NCI-H2171 treated with DMSO at 0.1 percent for 48 hours (cell line): ENCODE measurements at regions not wholly inside any gene's neighbourhood (a gene's known extent, or its start where the extent isn't known, plus 50 kb on each side); places are given as distances from the start of the nearest gene placed in this dataset.
"Not testable (repeated sequence)": the region's sequence is repeated elsewhere in the genome, so short reads cannot be mapped to it uniquely, and the experiment has no call there.

Source experiments
- DNase-seq: peaks from one replicate; lab custom pipeline; 2025; lab: John Stamatoyannopoulos, UW

DNA sequence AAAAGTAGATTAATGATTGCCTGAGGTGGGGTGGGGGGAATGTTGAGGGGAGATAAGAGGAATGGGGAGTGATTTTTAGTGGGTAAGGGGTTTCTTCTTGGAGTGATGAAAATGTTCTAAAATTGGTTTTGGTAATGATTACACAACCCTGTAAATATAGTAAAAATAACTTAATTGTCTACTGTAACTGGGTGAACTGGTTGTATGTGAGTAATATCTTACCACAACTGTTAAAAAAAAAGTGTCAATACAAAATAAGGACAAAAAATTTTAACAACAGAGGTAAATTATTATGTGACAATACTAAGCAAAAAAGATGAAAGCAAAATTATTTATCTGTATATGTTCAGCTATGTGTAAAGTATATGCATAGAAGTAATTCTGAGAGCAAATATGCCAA, 86.3 kb upstream of the RASSF8 start:
- no peak for DNase-seq

GRCh38 chr12:25875661-25876060, 82.8 kb upstream of the RASSF8 start:
- no peak for DNase-seq

- DNase-seq, result no peak
Observed at GRCh38 chr12:25876383-25877045, 82.0 kb upstream of the RASSF8 start.

GRCh38 chr12:25877446-25877845, 81.0 kb upstream of the RASSF8 start:
- DNase-seq, result no peak

GRCh38 chr12:25882266-25882665, 76.2 kb upstream of the RASSF8 start:
- DNase-seq, result no peak

- no peak for DNase-seq
Observed at GRCh38 chr12:25883026-25883916, 75.2 kb upstream of the RASSF8 start.

DNA sequence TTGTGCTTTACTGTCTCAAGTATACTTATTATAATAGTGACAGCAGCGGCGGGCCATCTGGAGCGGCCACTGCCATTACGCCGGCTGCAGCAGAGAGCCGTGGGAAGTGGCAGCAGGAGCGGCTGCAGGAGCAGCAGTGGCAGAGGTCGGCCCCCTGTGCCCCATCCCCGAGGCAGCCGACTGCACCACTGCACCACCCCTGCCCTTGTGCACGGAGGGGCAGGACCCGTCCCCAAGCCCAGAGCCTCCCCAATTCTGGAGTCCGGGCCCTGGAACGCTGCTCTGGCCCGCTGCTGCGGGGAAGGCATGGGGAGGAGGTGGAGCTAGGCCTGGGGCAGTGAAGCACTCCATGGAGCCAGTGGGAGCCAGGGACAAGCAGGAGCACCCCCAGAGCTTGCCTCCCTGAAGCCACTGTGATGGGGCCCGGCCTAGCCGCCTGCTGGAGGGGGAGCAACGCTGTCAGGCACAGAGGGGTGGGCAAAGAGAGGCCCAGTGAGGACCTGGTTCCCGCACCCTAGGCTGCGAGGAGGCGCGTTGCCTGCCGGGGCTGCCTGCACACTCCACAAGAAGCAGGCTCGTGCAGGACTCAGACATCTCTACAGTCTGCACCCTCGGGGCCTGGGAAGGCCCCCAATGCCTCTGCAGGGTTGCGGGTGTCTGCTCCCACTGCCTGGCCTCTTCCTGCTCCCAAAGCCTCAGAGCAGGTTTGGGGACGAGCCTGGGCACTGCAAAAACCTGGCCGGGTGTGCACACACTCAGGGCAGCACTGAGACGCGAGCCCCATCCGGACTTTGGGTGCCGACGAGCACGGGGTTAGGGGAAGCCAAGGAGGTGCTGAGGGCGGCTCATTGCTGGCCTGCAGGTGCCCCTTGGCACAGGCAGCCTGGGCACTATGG, 74.2 kb upstream of the RASSF8 start:
- no peak for DNase-seq

GRCh38 chr12:25884920-25885234, 73.6 kb upstream of the RASSF8 start:
- DNase-seq, result no peak

DNA sequence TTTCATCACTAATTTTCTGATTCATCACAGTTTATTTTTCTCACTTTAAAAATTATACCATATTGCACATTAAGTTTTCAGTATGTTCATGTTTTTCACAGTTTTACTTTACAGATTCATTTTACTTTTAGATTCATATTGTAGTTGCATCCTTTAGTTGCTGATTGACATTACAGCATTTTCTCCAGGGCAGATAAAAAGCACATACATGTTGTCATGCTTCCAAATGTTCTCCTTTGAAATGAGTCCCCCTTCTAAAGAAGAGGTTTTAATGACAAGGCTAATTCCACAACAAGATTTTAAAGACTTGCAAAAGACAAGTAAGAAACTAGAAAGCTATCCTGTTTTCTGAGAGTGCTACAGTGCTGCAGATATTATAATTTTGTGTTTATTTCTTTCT, 72.1 kb upstream of the RASSF8 start:
- no peak for DNase-seq

DNA sequence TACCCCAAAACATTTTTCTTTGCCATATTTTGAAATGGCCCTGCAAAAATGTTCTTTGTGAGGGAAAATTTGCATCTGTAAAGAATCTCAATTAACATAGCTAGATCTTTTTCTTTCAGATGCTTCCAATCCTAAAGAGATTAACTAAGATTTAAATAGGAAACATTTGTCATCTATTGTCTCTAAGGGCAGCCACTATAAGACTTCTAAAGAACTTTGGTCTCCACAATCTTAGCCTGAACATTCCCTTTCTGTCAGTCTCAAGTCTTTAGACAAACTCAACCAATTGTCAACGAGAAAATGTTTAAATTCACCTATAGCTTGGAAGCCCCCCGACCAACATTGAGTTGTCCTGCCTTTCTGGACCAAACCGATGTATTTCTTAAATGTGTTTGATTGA, 71.1 kb upstream of the RASSF8 start:
- no peak for DNase-seq

DNA sequence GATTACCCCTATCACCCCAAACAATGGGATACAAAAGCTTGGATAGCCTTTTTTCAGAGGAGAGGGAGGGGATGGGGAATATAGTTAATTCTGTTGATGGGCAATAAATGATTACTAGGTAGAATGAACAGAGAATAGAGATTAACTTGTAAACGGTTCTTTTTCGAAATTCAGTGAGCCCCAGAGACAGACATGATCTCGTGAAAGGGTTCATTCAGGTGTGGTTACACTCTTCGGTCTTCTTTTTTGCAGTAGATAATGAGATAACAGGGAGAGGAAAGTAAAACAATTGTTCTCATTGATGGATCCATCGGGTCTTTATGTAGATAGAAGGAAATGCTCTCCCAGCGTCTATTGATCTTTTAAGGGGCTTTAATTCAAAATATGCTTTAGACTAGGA, 69.3 kb upstream of the RASSF8 start:
- no peak for DNase-seq

GRCh38 chr12:25891095-25891494, 67.4 kb upstream of the RASSF8 start:
- not testable (repeated sequence) for DNase-seq

GRCh38 chr12:25894759-25895158, 63.7 kb upstream of the RASSF8 start:
- no peak for DNase-seq

DNA sequence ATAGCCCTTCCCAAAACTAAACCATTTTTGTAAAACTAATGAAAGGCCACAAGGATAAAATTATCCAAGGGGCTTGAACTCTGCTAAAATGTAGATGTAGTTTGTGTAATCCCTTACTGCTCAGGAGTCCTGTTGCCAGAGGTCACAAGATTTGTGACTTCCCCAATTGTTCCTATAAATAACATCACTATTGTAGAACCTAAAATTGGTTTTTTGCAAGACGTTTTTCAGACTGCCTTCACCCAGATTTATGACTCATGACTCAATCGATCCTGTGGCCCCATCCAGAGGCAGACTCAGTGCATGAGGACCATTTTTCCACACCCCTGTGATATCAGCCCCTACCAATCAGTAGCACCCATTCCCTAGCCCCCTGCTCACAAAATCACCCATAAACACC, 61.5 kb upstream of the RASSF8 start:
- no peak for DNase-seq

GRCh38 chr12:25903603-25904245, 54.8 kb upstream of the RASSF8 start:
- DNase-seq, result no peak

- no peak for DNase-seq
Observed at GRCh38 chr12:25904442-25904841, 54.0 kb upstream of the RASSF8 start.

DNA sequence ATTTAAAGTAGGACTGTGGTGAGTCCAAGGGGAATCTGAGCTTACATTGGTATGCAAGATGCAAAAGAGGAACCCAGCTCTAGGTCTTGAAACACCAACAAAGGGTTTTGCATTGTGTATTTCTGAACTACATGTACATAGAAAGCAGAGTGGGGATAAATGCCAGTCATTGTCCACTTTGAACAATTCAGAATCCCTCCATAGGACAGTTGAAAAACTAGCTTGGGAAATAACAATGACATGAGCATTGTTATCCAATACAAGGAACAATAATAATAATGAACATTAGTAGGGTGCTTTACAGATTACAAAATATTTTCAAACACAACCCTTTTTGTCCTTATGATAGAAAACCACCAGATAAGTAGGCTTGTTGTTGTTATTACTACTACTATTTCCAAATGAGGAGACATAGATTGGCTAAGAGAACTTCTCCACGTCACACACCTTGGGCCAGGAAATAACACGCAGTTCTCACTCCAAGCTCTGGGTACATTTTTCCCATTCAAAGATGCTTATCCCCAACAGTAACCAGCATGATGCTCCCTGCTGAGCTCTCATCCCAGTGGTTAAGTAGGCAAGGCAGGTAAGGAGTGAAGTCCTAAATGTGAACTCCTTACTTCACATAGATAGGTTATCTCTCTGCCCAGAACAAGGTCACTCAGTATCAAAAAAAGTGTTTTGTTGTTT, 51.7 kb upstream of the RASSF8 start:
- DNase-seq, result no peak
